Dendritic cell treated with granulocyte-macrophage colony-stimulating factor and Interleukin-4, amounts not matched to agents 40 ng/mL and 50 ng/mL, for 4 days (primary cell): ENCODE measurements at regions not wholly inside any gene's neighbourhood (a gene's known extent, or its start where the extent isn't known, plus 50 kb on each side); places are given as distances from the start of the nearest gene placed in this dataset.

Source experiments
- H3K27ac Mint-ChIP-seq: one replicate; pipeline ENCODE4 v1.8.0; 2022; ENCODE audit warnings: mild to moderate bottlenecking, mixed read lengths
- H3K27me3 Mint-ChIP-seq: one replicate; pipeline ENCODE4 v1.8.0; 2022; ENCODE audit warnings: mild to moderate bottlenecking, mixed read lengths
- H3K36me3 Mint-ChIP-seq: one replicate; pipeline ENCODE4 v1.8.0; 2022; ENCODE audit warnings: low read depth, mixed read lengths
- H3K4me1 Mint-ChIP-seq: one replicate; pipeline ENCODE4 v1.8.0; 2022; ENCODE audit warnings: low read depth, mixed read lengths
- H3K4me3 Mint-ChIP-seq: one replicate; pipeline ENCODE4 v1.8.0; 2022; ENCODE audit warnings: mild to moderate bottlenecking, moderate library complexity, mixed read lengths
- H3K9me3 Mint-ChIP-seq: one replicate; pipeline ENCODE4 v1.8.0; 2022; ENCODE audit warnings: mixed read lengths
- intact Hi-C: fragments of 100-400 bp; cut with micrococcal nuclease; formaldehyde crosslinking; loops from one replicate; pipeline ENCODE4 v1.15.0; 2022

- Mint-ChIP-seq H3K27ac (no peak overlapping the region), H3K36me3 (no peaks in the 10 kb centered on the region), H3K4me1 (peaks cover 38% of the 10 kb centered on the region), H3K9me3 (no peaks in the 10 kb centered on the region), H3K4me3 (no peak overlapping the region), H3K27me3 (no peaks in the 10 kb centered on the region)
- intact Hi-C loops, result no loop called here
Observed at GRCh38 chr1:234752927-234753326, 142.9 kb upstream of the IRF2BP2 start.

- intact Hi-C loops, result no loop called here
- no peak overlapping the region for H3K27ac Mint-ChIP-seq
- no peaks in the 10 kb centered on the region for H3K36me3 Mint-ChIP-seq
- no peaks in the 10 kb centered on the region for H3K9me3 Mint-ChIP-seq
- H3K4me1 Mint-ChIP-seq, result peaks cover 46% of the 10 kb centered on the region
- no peaks in the 10 kb centered on the region for H3K27me3 Mint-ChIP-seq
- H3K4me3 Mint-ChIP-seq, result no peak overlapping the region
Observed at GRCh38 chr1:234751678-234752077, 141.7 kb upstream of the IRF2BP2 start.

DNA sequence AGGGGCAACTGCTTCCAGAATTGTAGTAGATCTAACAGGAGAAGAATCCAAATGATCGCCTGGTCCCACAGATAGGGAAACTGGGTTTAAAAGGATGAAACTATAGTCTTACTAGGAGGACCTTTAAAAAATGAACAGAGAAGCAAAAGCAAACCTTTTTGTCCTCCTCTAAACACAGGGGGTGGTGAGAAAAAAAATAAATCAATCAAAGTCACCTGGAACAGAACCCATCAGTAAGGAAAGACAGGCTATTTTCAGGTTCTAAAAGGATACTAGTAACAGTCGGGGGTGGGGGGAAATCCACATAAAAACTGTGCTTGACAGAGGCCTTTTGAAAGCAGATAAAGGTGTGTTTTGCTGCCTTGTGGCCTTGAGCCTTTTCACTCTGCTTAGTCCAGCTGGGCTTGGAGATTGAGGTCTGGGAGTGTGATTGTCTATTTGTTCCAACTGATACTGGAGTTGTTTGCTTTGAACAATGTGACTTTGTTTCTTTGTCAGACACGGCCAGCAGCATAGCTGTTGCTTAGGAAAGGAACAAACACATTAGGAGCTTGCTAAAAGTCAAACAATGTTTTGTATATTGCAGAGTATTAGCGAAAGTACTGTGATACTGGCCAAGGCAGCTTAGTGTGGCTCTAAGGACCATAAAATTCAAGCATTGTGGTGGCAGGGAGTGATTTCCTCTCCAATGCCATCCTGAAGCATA is 141.1 kb upstream of the IRF2BP2 start:
- Mint-ChIP-seq H3K36me3 (no peaks in the 10 kb centered on the region), H3K4me1 (peaks cover 53% of the 10 kb centered on the region), H3K27ac (no peak overlapping the region), H3K4me3 (no peak overlapping the region), H3K9me3 (no peaks in the 10 kb centered on the region), H3K27me3 (no peaks in the 10 kb centered on the region)
- intact Hi-C loops, result no loop called here

- Mint-ChIP-seq H3K27ac (no peak overlapping the region), H3K9me3 (no peaks in the 10 kb centered on the region), H3K36me3 (no peaks in the 10 kb centered on the region), H3K27me3 (no peaks in the 10 kb centered on the region), H3K4me1 (peaks cover 48% of the 10 kb centered on the region), H3K4me3 (no peak overlapping the region)
- intact Hi-C loops, result no loop called here
Observed at GRCh38 chr1:234748713-234749112, 138.7 kb upstream of the IRF2BP2 start.

GRCh38 chr1:234748066-234748465 is 138.1 kb upstream of the IRF2BP2 start:
- Mint-ChIP-seq H3K36me3 (no peaks in the 10 kb centered on the region), H3K27ac (peak overlapping the region; percentile 56), H3K27me3 (no peaks in the 10 kb centered on the region), H3K4me3 (no peak overlapping the region), H3K4me1 (peaks cover 48% of the 10 kb centered on the region), H3K9me3 (no peaks in the 10 kb centered on the region)
- intact Hi-C loops, result no loop called here

- Mint-ChIP-seq H3K4me3 (no peak overlapping the region), H3K27me3 (no peaks in the 10 kb centered on the region), H3K4me1 (peaks cover 48% of the 10 kb centered on the region), H3K27ac (peak overlapping the region; percentile 2), H3K36me3 (no peaks in the 10 kb centered on the region), H3K9me3 (no peaks in the 10 kb centered on the region)
- intact Hi-C loops, result loop anchor here (2.0 kb wide), 1 partner anchor 76 kb away; no protein-coding TSS in a partner anchor
Observed at GRCh38 chr1:234746798-234747196, 136.8 kb upstream of the IRF2BP2 start.

DNA sequence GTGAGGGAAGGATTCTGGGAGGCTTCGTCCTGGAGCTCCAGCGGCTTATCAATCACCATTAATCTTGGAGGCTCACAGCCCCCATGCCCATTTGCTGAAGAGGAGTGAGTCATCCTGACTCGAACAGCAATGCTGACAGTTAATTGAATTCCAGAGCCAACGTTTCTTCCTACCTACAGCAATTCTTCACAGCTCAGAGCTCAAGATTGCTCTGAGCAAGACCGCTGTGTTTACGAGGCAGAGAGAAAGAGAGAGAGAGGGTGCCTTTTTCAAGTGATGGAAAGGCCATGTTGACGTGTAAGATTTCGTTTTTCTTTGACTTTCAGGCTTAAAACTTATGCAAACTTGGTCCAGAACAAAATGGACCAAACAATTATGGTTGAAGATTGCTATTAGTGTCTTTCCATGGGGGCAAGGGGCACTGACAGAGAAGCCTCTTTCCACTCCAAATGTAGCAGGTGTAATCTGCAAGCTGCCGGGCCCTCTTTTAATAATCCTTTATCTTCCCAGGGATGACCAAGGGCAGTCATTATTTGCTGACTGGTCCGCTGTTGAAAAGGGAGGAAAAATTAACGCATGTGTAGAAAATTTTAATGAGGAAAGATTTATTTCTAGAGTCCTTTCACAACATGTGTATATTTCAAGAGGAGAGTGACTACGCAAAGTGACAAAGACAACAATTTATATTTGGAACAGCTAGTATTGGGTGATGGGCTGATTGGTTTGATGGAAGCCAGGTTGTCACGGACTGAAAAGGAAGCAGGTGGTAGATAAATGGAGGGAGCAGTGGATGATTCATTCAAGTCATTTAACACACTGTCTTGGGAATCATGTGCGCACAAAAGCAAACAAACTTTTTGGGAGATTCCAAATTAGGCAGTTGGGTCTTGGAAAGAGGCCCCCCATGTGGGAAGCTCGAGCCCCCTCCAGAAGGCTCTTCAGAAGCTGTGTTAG is 136.1 kb upstream of the IRF2BP2 start:
- no peaks in the 10 kb centered on the region for H3K9me3 Mint-ChIP-seq
- no peak overlapping the region for H3K4me3 Mint-ChIP-seq
- H3K36me3 Mint-ChIP-seq, result no peaks in the 10 kb centered on the region
- intact Hi-C loops, result loop anchor here (2.0 kb wide), 1 partner anchor 75 kb away; no protein-coding TSS in a partner anchor
- peak overlapping the region; percentile 2 for H3K27ac Mint-ChIP-seq
- no peaks in the 10 kb centered on the region for H3K27me3 Mint-ChIP-seq
- peaks cover 48% of the 10 kb centered on the region for H3K4me1 Mint-ChIP-seq

- intact Hi-C loops, result no loop called here
- Mint-ChIP-seq H3K27ac (no peak overlapping the region), H3K27me3 (no peaks in the 10 kb centered on the region), H3K36me3 (no peaks in the 10 kb centered on the region), H3K4me1 (peaks cover 41% of the 10 kb centered on the region), H3K4me3 (no peak overlapping the region), H3K9me3 (no peaks in the 10 kb centered on the region)
Observed at GRCh38 chr1:234745276-234745675, 135.3 kb upstream of the IRF2BP2 start.

DNA sequence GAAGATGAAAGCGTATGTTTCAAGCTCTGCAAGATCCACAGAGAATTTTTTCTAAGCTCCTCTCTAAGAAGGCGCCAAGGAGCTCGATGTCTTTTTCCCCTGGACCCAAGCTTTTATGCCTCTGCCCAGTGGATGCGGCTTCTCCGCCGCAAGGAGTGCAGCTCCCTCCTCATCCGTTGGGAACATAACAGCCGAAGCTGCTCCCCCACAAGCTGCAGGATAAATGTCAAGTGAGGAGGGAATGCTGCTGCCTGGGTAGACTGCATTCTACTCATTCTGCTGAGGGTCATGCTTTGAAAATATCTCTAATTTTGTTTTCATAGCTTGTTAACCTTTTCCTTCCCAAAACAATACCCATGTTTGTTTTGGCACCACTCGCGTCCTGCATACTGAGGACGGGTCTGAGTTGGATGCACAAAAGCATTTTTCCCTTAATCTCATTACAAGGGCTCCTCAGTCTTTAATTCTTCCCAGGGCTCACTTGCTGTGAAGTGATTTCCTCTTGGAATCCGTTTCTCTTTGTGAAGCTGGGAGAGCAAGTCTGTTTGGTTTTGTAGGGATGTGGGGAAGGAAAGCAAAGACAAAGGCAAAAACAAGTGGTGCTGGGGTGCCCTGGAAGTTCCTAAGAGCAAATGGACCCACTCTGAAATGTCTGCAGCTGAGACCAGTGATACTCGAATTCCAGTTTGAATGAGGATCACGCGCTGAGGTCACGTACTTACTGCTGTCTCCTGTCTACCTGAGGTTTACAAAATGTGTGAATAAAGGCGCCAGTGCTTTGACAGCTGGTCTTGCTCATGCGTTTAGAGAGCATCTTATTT is 134.0 kb upstream of the IRF2BP2 start:
- Mint-ChIP-seq H3K36me3 (no peaks in the 10 kb centered on the region), H3K27me3 (no peaks in the 10 kb centered on the region), H3K9me3 (no peaks in the 10 kb centered on the region), H3K27ac (no peak overlapping the region), H3K4me3 (no peak overlapping the region), H3K4me1 (peaks cover 29% of the 10 kb centered on the region)
- intact Hi-C loops, result no loop called here

- Mint-ChIP-seq H3K27ac (no peak overlapping the region), H3K27me3 (no peaks in the 10 kb centered on the region), H3K4me3 (no peak overlapping the region), H3K9me3 (no peaks in the 10 kb centered on the region), H3K36me3 (no peaks in the 10 kb centered on the region), H3K4me1 (peaks cover 26% of the 10 kb centered on the region)
- intact Hi-C loops, result no loop called here
Observed at GRCh38 chr1:234742622-234743021, 132.6 kb upstream of the IRF2BP2 start.

DNA sequence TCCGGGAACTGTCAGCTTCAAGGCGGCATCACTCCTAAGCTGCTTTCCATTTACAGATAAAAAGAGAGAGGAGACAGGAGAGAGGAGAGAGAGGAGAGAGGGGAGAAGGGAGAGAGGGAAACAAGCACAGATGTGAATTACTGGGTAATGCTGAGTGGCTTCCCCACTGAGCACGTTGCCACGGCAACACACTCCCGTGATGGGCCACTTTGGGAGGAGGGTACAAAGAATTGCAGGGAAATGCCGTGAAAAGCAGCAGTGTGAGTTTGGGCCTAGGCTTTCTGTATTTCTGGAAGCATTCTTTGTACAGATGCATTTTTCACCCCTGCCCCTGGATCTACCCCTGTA is 128.0 kb upstream of the IRF2BP2 start:
- Mint-ChIP-seq H3K9me3 (no peaks in the 10 kb centered on the region), H3K27me3 (no peaks in the 10 kb centered on the region), H3K36me3 (no peaks in the 10 kb centered on the region), H3K4me3 (no peak overlapping the region), H3K27ac (peak overlapping the region; percentile 68), H3K4me1 (peaks cover 32% of the 10 kb centered on the region)
- intact Hi-C loops, result no loop called here

- intact Hi-C loops, result no loop called here
- Mint-ChIP-seq H3K4me3 (no peak overlapping the region), H3K36me3 (no peaks in the 10 kb centered on the region), H3K27ac (peak overlapping the region; percentile 25), H3K4me1 (peaks cover 51% of the 10 kb centered on the region), H3K9me3 (no peaks in the 10 kb centered on the region), H3K27me3 (no peaks in the 10 kb centered on the region)
Observed at GRCh38 chr1:234735916-234736315, 125.9 kb upstream of the IRF2BP2 start.

DNA sequence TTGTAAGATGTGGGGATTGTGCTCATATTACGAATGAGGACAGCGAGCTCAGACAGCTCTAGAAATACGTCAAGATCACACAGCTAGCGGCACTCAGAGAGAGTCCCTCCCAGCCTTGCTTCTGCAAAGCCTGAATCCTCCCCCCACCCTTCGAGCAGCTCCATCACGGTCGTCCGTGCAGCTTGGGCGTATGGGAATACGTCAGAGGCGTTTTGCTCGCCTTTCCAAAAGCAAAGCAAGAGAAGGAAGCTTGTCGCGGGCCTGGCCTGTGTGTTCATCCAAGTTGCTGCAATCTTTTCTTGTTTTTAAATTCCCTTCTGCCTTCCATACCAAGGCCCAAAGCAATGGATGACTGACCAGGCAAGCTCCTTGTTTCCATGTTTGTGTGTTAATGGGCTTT is 125.5 kb upstream of the IRF2BP2 start:
- Mint-ChIP-seq H3K4me3 (no peak overlapping the region), H3K27ac (peak overlapping the region; percentile 53), H3K9me3 (no peaks in the 10 kb centered on the region), H3K36me3 (no peaks in the 10 kb centered on the region), H3K27me3 (no peaks in the 10 kb centered on the region), H3K4me1 (peaks cover 56% of the 10 kb centered on the region)
- intact Hi-C loops, result no loop called here

GRCh38 chr1:234734869-234735268 is 124.9 kb upstream of the IRF2BP2 start:
- no peak overlapping the region for H3K4me3 Mint-ChIP-seq
- H3K27me3 Mint-ChIP-seq, result no peaks in the 10 kb centered on the region
- H3K27ac Mint-ChIP-seq, result peak overlapping the region; percentile 53
- H3K4me1 Mint-ChIP-seq, result peaks cover 62% of the 10 kb centered on the region
- intact Hi-C loops, result no loop called here
- no peaks in the 10 kb centered on the region for H3K9me3 Mint-ChIP-seq
- H3K36me3 Mint-ChIP-seq, result no peaks in the 10 kb centered on the region
